Caco-2 (cell line): ENCODE measurements at regions not wholly inside any gene's neighbourhood (a gene's known extent, or its start where the extent isn't known, plus 50 kb on each side); places are given as distances from the start of the nearest gene placed in this dataset.

Experiments
- BruUV-seq: library from RNA; stranded (reverse); fragments of 400-500 nt; replicated peaks from 2 replicates; lab custom pipeline; 2021; lab: Mats Ljungman, UMichigan
- CTCF ChIA-PET: fragments of 300-600 bp; sonication (Branson Sonifier 250); formaldehyde crosslinking; loops from one replicate; lab custom pipeline; 2022; ENCODE audit warnings: antibody characterized with exemption; lab: Charles Lee
- POLR2A ChIA-PET: fragments of 300-600 bp; sonication (Branson Sonifier 250); formaldehyde crosslinking; loops from one replicate; lab custom pipeline; 2022; ENCODE audit warnings: antibody characterized with exemption; lab: Charles Lee
- DNase-seq, 2 experiments: peaks; one replicate each; pipeline versions ENCODE4 v3.0.0 to v3.0.0-alpha.2; 2020 to 2022
- H3K27me3 ChIP-seq: replicated peaks from 2 replicates; pipeline ENCODE4 v1.6.0; 2011; ENCODE audit warnings: low read length; ENCODE audit not compliant: control insufficient read depth, insufficient read depth
- H3K36me3 ChIP-seq: 2 replicates; pipeline ENCODE4 v1.5.1; 2011; ENCODE audit warnings: low read length; ENCODE audit not compliant: control insufficient read depth, insufficient read depth
- H3K4me1 ChIP-seq: fragments of 250-450 bp; sonication (Bioruptor Pico); 2 replicates; pipeline ENCODE4 v1.5.1; 2020; ENCODE audit warnings: mild to moderate bottlenecking
- H3K4me3 ChIP-seq: 2 replicates; pipeline ENCODE4 v1.5.1; 2011; ENCODE audit warnings: low read depth, mild to moderate bottlenecking, control low read depth, low read length
- H3K9me3 ChIP-seq: fragments of 250-450 bp; sonication (Bioruptor Pico); 2 replicates; pipeline ENCODE4 v1.5.1; 2020; ENCODE audit warnings: mild to moderate bottlenecking, moderate library complexity
- H3K27ac Mint-ChIP-seq: one replicate; pipeline ENCODE4 v1.8.0; 2022; ENCODE audit warnings: mixed read lengths; ENCODE audit not compliant: unreplicated experiment
- H3K27me3 Mint-ChIP-seq: one replicate; pipeline ENCODE4 v1.8.0; 2022; ENCODE audit warnings: mixed read lengths; ENCODE audit not compliant: insufficient read depth, unreplicated experiment
- H3K36me3 Mint-ChIP-seq: one replicate; pipeline ENCODE4 v1.8.0; 2022; ENCODE audit warnings: mild to moderate bottlenecking, mixed read lengths; ENCODE audit not compliant: insufficient read depth, unreplicated experiment
- H3K4me1 Mint-ChIP-seq: one replicate; pipeline ENCODE4 v1.8.0; 2022; ENCODE audit warnings: low read depth, mixed read lengths; ENCODE audit not compliant: unreplicated experiment
- H3K4me3 Mint-ChIP-seq: one replicate; pipeline ENCODE4 v1.8.0; 2022; ENCODE audit warnings: mild to moderate bottlenecking, moderate library complexity, mixed read lengths; ENCODE audit not compliant: unreplicated experiment
- H3K9me3 Mint-ChIP-seq: one replicate; pipeline ENCODE4 v1.8.0; 2022; ENCODE audit warnings: mixed read lengths; ENCODE audit not compliant: unreplicated experiment
- CTCF ChIP-seq, 2 experiments: fragments of 200-600 bp in 1 of 2; IDR thresholded peaks; 1 replicate in 1 of 2; 2 replicates in 1 of 2; pipeline versions ENCODE4 v1.5.1 to v1.8.0; 2011 to 2022; ENCODE audit warnings: antibody characterized with exemption in 1 of 2, control low read depth in 1 of 2, inconsistent platforms in 1 of 2, low read depth in 1 of 2, low read length in 1 of 2, mild to moderate bottlenecking in 1 of 2, moderate library complexity in 1 of 2; ENCODE audit not compliant: insufficient read depth in 1 of 2, severe bottlenecking in 1 of 2, unreplicated experiment in 1 of 2
- intact Hi-C: fragments of 100-400 bp; cut with micrococcal nuclease; formaldehyde crosslinking; loops from one replicate; pipeline ENCODE4 v1.10.0; 2022; ENCODE audit not compliant: unreplicated experiment

GRCh38 chr2:16523711-16524110 lies 141.9 kb downstream of the CYRIA start:
- H3K9me3 ChIP-seq, result no peaks in the 10 kb centered on the region
- H3K36me3 ChIP-seq, result no peaks in the 10 kb centered on the region
- POLR2A ChIA-PET, result no interaction called here
- Mint-ChIP-seq H3K4me3 (no peak overlapping the region), H3K27ac (no peak overlapping the region), H3K36me3 (no peaks in the 10 kb centered on the region), H3K4me1 (no peaks in the 10 kb centered on the region), H3K9me3 (peaks cover 11% of the 10 kb centered on the region), H3K27me3 (peaks cover 11% of the 10 kb centered on the region)
- intact Hi-C loops, result no loop called here
- CTCF ChIA-PET, result no interaction called here
- BruUV-seq, result no TSS peak
- no peaks in the 10 kb centered on the region for H3K4me1 ChIP-seq
- no peak for TF ChIP-seq CTCF (IDR thresholded peaks at IDR 0.05; ENCODE audit: insufficient read depth in 1 of 2, low read depth in 1 of 2, low read length in 1 of 2, severe bottlenecking in 1 of 2, unreplicated experiment in 1 of 2)
- DNase-seq, result no peak
- no peak overlapping the region for H3K4me3 ChIP-seq
- H3K27me3 ChIP-seq, result no peaks in the 10 kb centered on the region

- ChIA-PET POLR2A (interaction anchor here (0.6 kb wide), 1 partner anchor 582 kb away, joined by 3 read pairs; no protein-coding TSS in a partner anchor), CTCF (no interaction called here)
- Mint-ChIP-seq H3K4me3 (no peak overlapping the region), H3K4me1 (no peaks in the 10 kb centered on the region), H3K36me3 (no peaks in the 10 kb centered on the region), H3K9me3 (peaks cover 11% of the 10 kb centered on the region), H3K27me3 (peaks cover 8% of the 10 kb centered on the region), H3K27ac (no peak overlapping the region)
- Histone ChIP-seq H3K9me3 (no peaks in the 10 kb centered on the region), H3K27me3 (no peaks in the 10 kb centered on the region), H3K4me3 (no peak overlapping the region), H3K4me1 (no peaks in the 10 kb centered on the region), H3K36me3 (no peaks in the 10 kb centered on the region)
- no peak for TF ChIP-seq CTCF (IDR thresholded peaks at IDR 0.05; ENCODE audit: insufficient read depth in 1 of 2, low read depth in 1 of 2, low read length in 1 of 2, severe bottlenecking in 1 of 2, unreplicated experiment in 1 of 2)
- no TSS peak for BruUV-seq
- no peak for DNase-seq
- intact Hi-C loops, result no loop called here
Observed at GRCh38 chr2:16522031-16522831, 143.4 kb downstream of the CYRIA start.

GRCh38 chr2:16520891-16521290 lies 144.7 kb downstream of the CYRIA start:
- Mint-ChIP-seq H3K27me3 (peaks cover 2% of the 10 kb centered on the region), H3K27ac (no peak overlapping the region), H3K36me3 (no peaks in the 10 kb centered on the region), H3K9me3 (peaks cover 11% of the 10 kb centered on the region), H3K4me3 (no peak overlapping the region), H3K4me1 (no peaks in the 10 kb centered on the region)
- Histone ChIP-seq H3K36me3 (no peaks in the 10 kb centered on the region), H3K4me1 (no peaks in the 10 kb centered on the region), H3K9me3 (no peaks in the 10 kb centered on the region), H3K27me3 (no peaks in the 10 kb centered on the region), H3K4me3 (no peak overlapping the region)
- DNase-seq, result no peak
- CTCF ChIA-PET, result no interaction called here
- no peak for TF ChIP-seq CTCF (IDR thresholded peaks at IDR 0.05; ENCODE audit: insufficient read depth in 1 of 2, low read depth in 1 of 2, low read length in 1 of 2, severe bottlenecking in 1 of 2, unreplicated experiment in 1 of 2)
- BruUV-seq, result no TSS peak
- POLR2A ChIA-PET, result no interaction called here
- intact Hi-C loops, result no loop called here
